K562 (cell line): ENCODE measurements at regions not wholly inside any gene's neighbourhood (a gene's known extent, or its start where the extent isn't known, plus 50 kb on each side); places are given as distances from the start of the nearest gene placed in this dataset.

Experiments used
- ATAC-seq: fragments of 200-7000 bp; cut with Tn5 transposase; 3 replicates; pipeline ENCODE4 v1.9.1; 2020; ENCODE audit warnings: moderate library complexity
- BruUV-seq: library from RNA; stranded (reverse); fragments of 400-500 nt; replicated peaks from 2 replicates; lab custom pipeline; 2021; lab: Mats Ljungman, UMichigan
- CTCF ChIA-PET: fragments of 300-600 bp; formaldehyde crosslinking; extraction: SDS; loops from one replicate; lab custom pipeline; 2021; ENCODE audit warnings: low intra/inter-chr PET ratio; lab: Yijun Ruan, JAX
- POLR2A ChIA-PET: fragments of 300-600, 350-650 bp; sonication (Branson Sonifier 250); formaldehyde crosslinking; extraction: SDS; loops from one replicate; lab custom pipeline; 2021; ENCODE audit warnings: antibody characterized with exemption, inconsistent platforms; lab: Yijun Ruan, JAX
- DNase-seq, 4 experiments: peaks; one replicate each; pipeline versions ENCODE4 v3.0.0 to v3.0.0-alpha.2; 2011 to 2018; ENCODE audit warnings: low spot score in 3 of 4, mixed read lengths in 3 of 4; ENCODE audit errors: extremely low read depth in 1 of 4
- FAIRE-seq: peaks from 2 replicates; lab custom pipeline; 2011; peaks lifted over from hg19 to GRCh38; lab: Jason Lieb, UNC
- H2AFZ ChIP-seq: 2 replicates; pipeline ENCODE4 v1.6.0; 2011; ENCODE audit warnings: low read depth, low read length, control low read depth, inconsistent platforms
- H3K27ac ChIP-seq: fragments of 200-600 bp; 3 replicates; pipeline ENCODE4 v1.8.0; 2011; ENCODE audit warnings: low read depth, mild to moderate bottlenecking, control low read depth, inconsistent platforms, low read length, moderate library complexity, mixed read lengths; ENCODE audit errors: extremely low read depth
- H3K27me3 ChIP-seq, 2 experiments: fragments of 300-600 bp in 1 of 2; 2 replicates in 1 of 2; 3 replicates in 1 of 2; pipeline versions ENCODE4 v1.6.0 to v1.8.0; 2011; ENCODE audit warnings: inconsistent platforms in 2 of 2, low read length in 2 of 2, mild to moderate bottlenecking in 1 of 2, mixed read lengths in 1 of 2, moderate library complexity in 1 of 2; ENCODE audit not compliant: control insufficient read depth in 2 of 2, insufficient read depth in 2 of 2
- H3K36me3 ChIP-seq: fragments of 300-600 bp; 3 replicates; pipeline ENCODE4 v1.8.0; 2011; ENCODE audit warnings: mild to moderate bottlenecking, low read length, inconsistent platforms; ENCODE audit not compliant: control insufficient read depth, insufficient read depth
- H3K4me1 ChIP-seq, 2 experiments: fragments of 200-600 bp in 1 of 2; replicated peaks in 1 of 2; 2 replicates in 1 of 2; 3 replicates in 1 of 2; pipeline versions ENCODE4 v1.5.1 to v1.8.0; 2011; ENCODE audit warnings: inconsistent platforms in 2 of 2, low read length in 2 of 2, mild to moderate bottlenecking in 1 of 2, mixed read lengths in 1 of 2, moderate library complexity in 1 of 2; ENCODE audit not compliant: control insufficient read depth in 2 of 2, insufficient read depth in 2 of 2
- H3K4me2 ChIP-seq: 2 replicates; pipeline ENCODE4 v1.6.1; 2011; ENCODE audit warnings: low read length, control low read depth, inconsistent platforms, mixed read lengths; ENCODE audit not compliant: insufficient read depth
- H3K4me3 ChIP-seq: fragments of 200-600 bp; sonication (generic), shearing (Covaris generic); 2 replicates; pipeline ENCODE4 v1.5.1; 2016; ENCODE audit warnings: control low read depth, inconsistent platforms
- H3K79me2 ChIP-seq: fragments of 200-600 bp; 3 replicates; pipeline ENCODE4 v1.8.0; 2011; ENCODE audit warnings: low read length, inconsistent platforms; ENCODE audit not compliant: control insufficient read depth, insufficient read depth
- H3K9ac ChIP-seq, 2 experiments: 2 replicates each; pipeline versions ENCODE4 v1.6.0 to v1.6.1; 2011; ENCODE audit warnings: low read depth in 2 of 2, low read length in 2 of 2, control low read depth in 1 of 2, inconsistent platforms in 1 of 2, mild to moderate bottlenecking in 1 of 2, mixed read lengths in 1 of 2; ENCODE audit not compliant: insufficient read depth in 1 of 2
- H3K9me1 ChIP-seq: one replicate; pipeline ENCODE4 v1.6.0; 2011; ENCODE audit warnings: inconsistent platforms, mild to moderate bottlenecking, low read length, moderate library complexity; ENCODE audit not compliant: control insufficient read depth, insufficient read depth
- H3K9me3 ChIP-seq: replicated peaks from 2 replicates; pipeline ENCODE4 v1.5.1; 2011; ENCODE audit warnings: low read depth, low read length, inconsistent platforms; ENCODE audit not compliant: control insufficient read depth, insufficient read depth
- H4K20me1 ChIP-seq: replicated peaks from 2 replicates; pipeline ENCODE4 v1.6.1; 2011; ENCODE audit warnings: low read length, inconsistent platforms, mixed read lengths; ENCODE audit not compliant: control insufficient read depth, insufficient read depth
- FOS ChIP-seq: IDR thresholded peaks from 3 replicates; pipeline ENCODE4 v1.6.1; 2011; ENCODE audit not compliant: insufficient read length; ENCODE audit errors: extremely low read depth
- HCFC1 ChIP-seq: IDR thresholded peaks from 2 replicates; pipeline ENCODE4 v1.6.1; 2012; ENCODE audit warnings: low read depth, low read length, improper control_type of control experiment
- HLTF ChIP-seq: fragments of 450-650 bp; IDR thresholded peaks from 2 replicates; pipeline ENCODE4 v1.6.1; 2016
- MAFG ChIP-seq: fragments of 450-650 bp; conservative IDR thresholded peaks from 2 replicates; pipeline ENCODE4 v1.6.1; 2016; ENCODE audit warnings: missing genetic modification characterization, missing compliant biosample characterization
- NR3C1 ChIP-seq: sonication (generic); formaldehyde crosslinking; IDR thresholded peaks from 2 replicates; pipeline ENCODE4 v1.8.1; 2022; ENCODE audit warnings: missing genetic modification reagents
- PHF20 ChIP-seq: fragments of 450-650 bp; IDR thresholded peaks from 2 replicates; pipeline ENCODE4 v1.6.1; 2018; ENCODE audit not compliant: partially characterized antibody
- POLR2A ChIP-seq: fragments of 450-650 bp; conservative IDR thresholded peaks from 2 replicates; pipeline ENCODE4 v1.6.1; 2016
- RUNX1 ChIP-seq: sonication (generic); IDR thresholded peaks from 2 replicates; pipeline ENCODE4 v1.6.1; 2016; ENCODE audit warnings: antibody characterized with exemption, low read depth
- SMAD2 ChIP-seq: fragments of 150-350 bp; IDR thresholded peaks from 2 replicates; pipeline ENCODE4 v1.6.1; 2014; ENCODE audit warnings: low read depth, mild to moderate bottlenecking, low read length
- XRCC4 ChIP-seq: IDR thresholded peaks from one replicate; pipeline ENCODE4 v1.6.1; 2011; ENCODE audit not compliant: insufficient read depth, insufficient read length; ENCODE audit errors: extremely low read depth
- XRCC5 ChIP-seq: fragments of 200-400 bp; formaldehyde crosslinking; IDR thresholded peaks from 2 replicates; pipeline ENCODE4 v1.6.1; 2017; ENCODE audit warnings: low read depth, mild to moderate bottlenecking, low read length
- ZNF384 ChIP-seq: IDR thresholded peaks from 2 replicates; pipeline ENCODE4 v1.6.1; 2012; ENCODE audit warnings: low read depth, low read length, improper control_type of control experiment
- WGBS: fragments of 100-300 bp; shearing (Covaris generic); methylation state at CpG from one replicate; pipeline ENCODE4 v1.1.6; 2016; ENCODE audit warnings: low coverage, mixed read lengths; ENCODE audit not compliant: insufficient coverage; ENCODE audit errors: missing lambda C conversion rate; 5-methylcytosine and 5-hydroxymethylcytosine counted together
- in situ Hi-C: fragments of 300-500 bp; cut with MboI; formaldehyde crosslinking; loops from 4 replicates; pipeline ENCODE4 v1.15.0; 2018; ENCODE audit warnings: inconsistent platforms, mixed read lengths
- intact Hi-C: fragments of 100-400 bp; cut with micrococcal nuclease; formaldehyde crosslinking; loops from 2 replicates; pipeline ENCODE4 v1.14.2; 2022
- TF ChIP-seq, protein P1 (sequence below): fragments of 450-650 bp; IDR thresholded peaks from 2 replicates; pipeline ENCODE4 v1.6.1; 2016
- TF ChIP-seq, protein P2 (sequence below): IDR thresholded peaks from 2 replicates; pipeline ENCODE4 v1.6.1; 2012; ENCODE audit warnings: low read depth, low read length, improper control_type of control experiment, borderline replicate concordance
- TF ChIP-seq, protein P3 (sequence below): sonication (generic); formaldehyde crosslinking; IDR thresholded peaks from 2 replicates; pipeline ENCODE4 v1.8.0; 2022; ENCODE audit warnings: mild to moderate bottlenecking, missing genetic modification reagents

DNA sequence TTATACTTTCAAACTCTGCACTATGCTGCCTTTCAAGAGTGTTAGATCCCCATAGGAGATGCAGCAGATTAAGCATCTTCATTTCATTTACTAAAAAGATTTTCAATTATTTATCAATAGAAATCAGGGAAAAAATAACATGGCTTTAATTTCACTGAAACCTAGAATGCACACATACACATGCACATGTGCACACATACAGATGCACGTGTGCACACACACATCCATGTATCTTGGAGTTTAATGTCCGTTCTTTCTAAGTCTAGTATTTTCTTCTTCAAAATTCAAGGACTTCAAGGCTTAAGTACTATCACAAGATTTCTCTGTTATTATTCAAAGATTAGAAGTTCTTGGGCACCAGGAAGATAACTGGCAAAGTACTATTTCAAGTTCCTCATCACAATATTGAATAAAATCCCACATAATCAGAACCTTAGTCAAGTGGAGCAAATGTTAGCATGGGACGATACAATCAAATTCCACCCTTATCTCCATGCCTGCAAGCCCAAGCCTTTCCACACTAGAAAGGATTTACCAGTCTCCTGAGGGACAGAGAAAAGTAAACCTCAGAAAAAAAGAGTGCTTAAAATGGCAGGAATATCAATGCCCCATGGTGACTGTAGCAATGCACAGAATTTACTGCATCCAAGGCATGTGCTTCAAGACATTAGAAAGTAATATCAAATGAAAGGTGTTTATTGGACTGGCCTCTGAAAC is 494.4 kb downstream of the XPNPEP1 start:
- Histone ChIP-seq H3K27ac (no peak overlapping the region), H3K36me3 (no peaks in the 10 kb centered on the region), H2AFZ (no peak overlapping the region), H3K9me3 (no peaks in the 10 kb centered on the region), H4K20me1 (no peaks in the 10 kb centered on the region), H3K9me1 (no peaks in the 10 kb centered on the region), H3K4me1 (no peaks in the 10 kb centered on the region), H3K27me3 (no peaks in the 10 kb centered on the region), H3K79me2 (no peaks in the 10 kb centered on the region; the same call in 2 of the 3 replicates), H3K4me3 (no peak overlapping the region), H3K9ac (no peak overlapping the region), H3K4me2 (no peak overlapping the region)
- intact Hi-C loops (no loop called here), in situ Hi-C loops (no loop called here)
- ChIA-PET CTCF (no interaction called here), POLR2A (no interaction called here)
- no peak for DNase-seq
- BruUV-seq: no TSS peak
- TF ChIP-seq FOS (no peak), PHF20 (no peak), NR3C1 (CRISPR knock-in tag) (no peak), HCFC1 (no peak), POLR2A (no peak), ZNF384 (no peak), SMAD2 (no peak), MAFG (tag) (no peak), HLTF (no peak), XRCC4 (no peak), RUNX1 (no peak), XRCC5 (no peak)
- TF ChIP-seq, protein P1, sequence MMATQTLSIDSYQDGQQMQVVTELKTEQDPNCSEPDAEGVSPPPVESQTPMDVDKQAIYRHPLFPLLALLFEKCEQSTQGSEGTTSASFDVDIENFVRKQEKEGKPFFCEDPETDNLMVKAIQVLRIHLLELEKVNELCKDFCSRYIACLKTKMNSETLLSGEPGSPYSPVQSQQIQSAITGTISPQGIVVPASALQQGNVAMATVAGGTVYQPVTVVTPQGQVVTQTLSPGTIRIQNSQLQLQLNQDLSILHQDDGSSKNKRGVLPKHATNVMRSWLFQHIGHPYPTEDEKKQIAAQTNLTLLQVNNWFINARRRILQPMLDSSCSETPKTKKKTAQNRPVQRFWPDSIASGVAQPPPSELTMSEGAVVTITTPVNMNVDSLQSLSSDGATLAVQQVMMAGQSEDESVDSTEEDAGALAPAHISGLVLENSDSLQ: no peak
- TF ChIP-seq, protein P2, sequence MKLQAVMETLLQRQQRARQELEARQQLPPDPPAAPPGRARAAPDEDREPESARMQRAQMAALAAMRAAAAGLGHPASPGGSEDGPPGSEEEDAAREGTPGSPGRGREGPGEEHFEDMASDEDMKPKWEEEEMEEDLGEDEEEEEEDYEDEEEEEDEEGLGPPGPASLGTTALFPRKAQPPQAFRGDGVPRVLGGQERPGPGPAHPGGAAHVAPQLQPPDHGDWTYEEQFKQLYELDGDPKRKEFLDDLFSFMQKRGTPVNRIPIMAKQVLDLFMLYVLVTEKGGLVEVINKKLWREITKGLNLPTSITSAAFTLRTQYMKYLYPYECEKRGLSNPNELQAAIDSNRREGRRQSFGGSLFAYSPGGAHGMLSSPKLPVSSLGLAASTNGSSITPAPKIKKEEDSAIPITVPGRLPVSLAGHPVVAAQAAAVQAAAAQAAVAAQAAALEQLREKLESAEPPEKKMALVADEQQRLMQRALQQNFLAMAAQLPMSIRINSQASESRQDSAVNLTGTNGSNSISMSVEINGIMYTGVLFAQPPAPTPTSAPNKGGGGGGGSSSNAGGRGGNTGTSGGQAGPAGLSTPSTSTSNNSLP: no peak
- TF ChIP-seq, protein P3, sequence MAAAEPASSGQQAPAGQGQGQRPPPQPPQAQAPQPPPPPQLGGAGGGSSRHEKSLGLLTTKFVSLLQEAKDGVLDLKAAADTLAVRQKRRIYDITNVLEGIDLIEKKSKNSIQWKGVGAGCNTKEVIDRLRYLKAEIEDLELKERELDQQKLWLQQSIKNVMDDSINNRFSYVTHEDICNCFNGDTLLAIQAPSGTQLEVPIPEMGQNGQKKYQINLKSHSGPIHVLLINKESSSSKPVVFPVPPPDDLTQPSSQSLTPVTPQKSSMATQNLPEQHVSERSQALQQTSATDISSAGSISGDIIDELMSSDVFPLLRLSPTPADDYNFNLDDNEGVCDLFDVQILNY (CRISPR knock-in tag): no peak
- no peak for ATAC-seq
- FAIRE-seq: no peak
- 0% methylated on average over 3 of the region's 3 CpGs for WGBS
